Mesenteric fat pad (tissue), 1 donor: ENCODE measurements at regions not wholly inside any gene's neighbourhood (a gene's known extent, or its start where the extent isn't known, plus 50 kb on each side); places are given as distances from the start of the nearest gene placed in this dataset.
"Not testable (repeated sequence)": the region's sequence is repeated elsewhere in the genome, so short reads cannot be mapped to it uniquely, and the experiment has no call there.

Source experiments
- DNase-seq: peaks from one replicate; pipeline ENCODE4 v3.0.0-alpha.2; 2020; ENCODE audit warnings: low spot score
- donor health status: DM: yes; HTN: yes; CAD: no.

DNA sequence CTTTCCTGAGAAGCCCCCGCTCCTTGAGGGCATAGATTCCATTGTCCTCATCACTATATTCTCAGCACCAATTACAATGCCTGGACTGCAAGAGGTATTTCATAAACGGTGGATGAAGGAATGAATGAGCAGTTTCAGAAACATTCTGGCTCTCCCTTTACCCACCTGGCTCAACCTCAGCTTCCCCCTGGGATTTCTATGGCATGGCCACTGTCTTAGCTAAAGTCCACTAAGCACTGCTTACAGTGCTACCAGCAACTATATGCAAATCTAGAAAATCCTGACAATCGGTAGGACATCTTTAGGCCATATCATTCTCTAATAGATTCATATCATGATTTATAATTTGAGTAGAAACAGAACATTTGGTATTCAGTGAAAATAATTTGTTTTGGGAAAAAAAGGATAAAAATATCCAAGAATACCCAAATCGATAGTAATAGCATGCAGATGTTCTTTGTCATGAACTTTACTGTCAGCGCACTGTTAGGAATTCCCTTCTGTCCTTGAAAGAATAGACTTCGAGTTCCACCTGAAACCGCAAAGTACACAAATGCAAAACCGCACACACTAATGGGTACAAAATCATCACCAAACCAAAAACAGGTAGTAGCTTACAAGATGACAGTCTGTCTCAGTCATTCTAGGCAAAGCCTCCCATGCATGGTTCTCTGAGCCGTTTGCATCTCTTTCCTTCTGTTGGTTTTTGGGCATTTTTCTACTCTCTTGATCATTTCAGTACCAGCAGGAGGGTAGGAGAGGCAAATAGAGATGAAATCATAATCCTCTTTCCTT, 303.6 kb upstream of the ID2 start:
- no peak for DNase-seq

DNA sequence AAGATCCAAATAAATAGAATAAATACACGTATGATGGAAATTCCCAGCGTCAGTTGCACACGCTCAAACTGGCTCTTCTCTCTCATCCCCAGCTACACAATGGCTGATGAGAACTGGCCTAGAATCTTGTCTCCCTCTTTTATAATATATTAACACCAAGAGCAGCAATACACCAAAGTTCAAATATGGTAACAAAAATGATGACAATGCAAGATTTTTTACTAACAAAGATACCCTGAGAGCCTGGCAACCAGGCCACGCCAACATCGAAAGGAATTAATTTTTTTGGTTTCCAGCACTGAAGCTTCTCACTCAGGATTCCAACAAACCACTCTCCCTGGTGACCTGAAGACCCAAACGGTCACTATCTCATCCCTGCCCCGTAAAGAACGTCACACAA, 302.7 kb upstream of the ID2 start:
- no peak for DNase-seq

DNA sequence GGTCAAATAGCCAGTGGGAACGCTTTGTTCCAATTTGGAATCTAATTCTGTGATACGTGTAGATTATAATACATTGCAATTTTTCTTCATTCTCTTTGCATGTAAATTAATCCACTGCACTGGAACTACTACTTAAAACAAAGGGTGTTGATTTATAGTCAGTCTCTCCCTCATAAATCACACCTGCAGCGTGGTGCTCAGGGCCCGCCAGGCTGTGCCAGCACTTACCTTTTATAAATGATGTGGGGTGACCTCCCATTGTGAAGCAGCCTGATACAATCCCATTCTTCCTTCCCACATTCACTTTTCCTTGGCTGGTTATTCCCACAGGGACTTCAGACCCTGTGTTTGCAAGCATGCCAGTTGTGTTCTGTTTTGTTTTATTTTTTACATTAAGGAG, 302.3 kb upstream of the ID2 start:
- no peak for DNase-seq

DNA sequence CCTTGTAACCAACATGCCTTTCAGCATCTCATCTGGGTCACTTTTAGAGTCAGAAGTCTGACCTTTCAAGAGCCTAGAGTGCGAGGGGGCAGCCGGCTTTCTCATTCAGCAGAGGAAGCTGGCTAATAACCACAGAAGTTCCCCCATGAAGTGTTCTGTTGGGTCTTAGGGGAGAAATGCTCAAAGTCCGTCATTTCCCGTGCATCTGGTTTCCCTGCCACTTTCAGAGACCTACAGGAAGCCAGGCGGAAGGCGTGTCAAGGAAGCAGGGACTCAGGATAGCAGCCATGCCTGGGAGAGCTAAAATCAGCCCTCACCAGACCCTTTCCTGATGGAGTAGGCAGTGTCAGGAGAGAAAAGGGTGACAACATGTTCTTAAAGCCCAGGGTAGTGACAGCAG, 301.8 kb upstream of the ID2 start:
- no peak for DNase-seq

DNA sequence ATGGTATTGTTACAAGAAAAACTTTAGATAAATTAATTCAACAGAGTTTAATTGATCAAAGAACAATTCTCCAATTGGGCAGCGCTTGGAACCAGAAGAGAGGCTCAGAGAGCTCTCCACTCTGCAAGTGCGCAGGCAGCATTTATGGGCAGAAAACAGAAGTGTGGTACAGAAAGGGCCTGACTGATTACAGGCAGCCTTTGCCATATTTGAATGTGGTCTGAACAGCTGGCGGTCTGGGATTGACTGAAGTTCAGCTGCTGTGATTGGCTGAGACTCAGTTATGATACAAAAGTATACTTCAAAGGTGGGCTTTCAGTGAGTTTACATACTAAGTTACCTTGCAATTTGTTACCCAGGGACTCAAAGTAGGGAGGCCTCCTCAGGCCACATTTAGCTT, 301.3 kb upstream of the ID2 start:
- DNase-seq, result no peak

DNA sequence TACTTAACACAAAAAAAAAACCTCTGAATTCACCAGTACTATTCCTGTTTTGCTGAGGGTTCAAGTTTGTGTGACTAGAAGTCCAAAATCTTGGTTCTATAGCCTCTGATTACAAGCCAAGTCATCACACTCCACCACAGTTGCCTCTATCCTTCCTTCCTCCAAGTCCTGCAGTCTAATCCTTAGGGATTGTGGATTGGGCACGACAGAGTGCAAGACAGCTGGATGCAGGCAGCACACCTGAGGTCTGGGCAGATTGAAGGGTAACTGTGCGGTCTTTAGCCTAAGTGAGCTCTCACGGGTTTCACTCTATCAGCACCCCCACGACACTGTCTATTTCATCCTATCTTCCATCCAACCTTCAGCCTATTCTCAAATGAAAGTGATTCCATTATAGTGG, 299.4 kb upstream of the ID2 start:
- no peak for DNase-seq

DNA sequence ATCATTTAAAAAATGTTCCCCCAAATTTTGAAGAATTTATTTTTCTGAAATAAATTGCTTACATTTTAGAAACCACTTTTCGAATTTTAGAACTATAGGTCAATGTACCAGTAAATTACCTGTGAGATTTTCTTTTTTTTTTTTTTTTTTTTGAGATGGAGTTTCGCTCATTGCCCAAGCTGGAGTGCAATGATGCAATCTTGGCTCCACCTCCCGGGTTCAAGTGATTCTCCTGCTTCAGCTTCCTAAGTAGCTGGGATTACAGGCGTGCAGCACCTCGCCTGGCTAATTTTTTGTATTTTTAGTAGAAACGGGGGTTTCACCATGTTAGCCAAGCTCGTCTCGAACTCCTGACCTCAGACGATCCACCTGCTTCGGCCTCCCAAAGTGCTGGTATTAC, 295.1 kb upstream of the ID2 start:
- not testable (repeated sequence) for DNase-seq

DNA sequence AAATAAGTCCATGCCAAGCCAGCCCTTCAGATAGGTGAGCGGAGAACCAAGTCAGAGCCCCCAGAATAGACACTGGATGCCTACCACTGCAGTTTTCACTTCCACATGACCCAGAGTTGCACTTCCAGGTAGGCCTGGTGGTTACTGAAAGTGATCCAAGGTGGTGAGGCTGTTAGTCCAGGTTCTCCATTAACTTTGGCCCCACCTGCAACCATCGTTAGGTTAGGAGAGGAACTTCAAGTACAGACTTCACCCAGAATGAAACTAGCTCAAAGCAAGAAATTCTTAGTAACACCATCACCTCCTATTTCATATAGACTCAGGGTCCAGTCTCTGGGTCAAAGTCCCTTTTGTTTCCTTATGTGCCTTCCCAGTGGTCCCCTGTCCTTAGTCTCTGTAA, 293.1 kb upstream of the ID2 start:
- no peak for DNase-seq

DNA sequence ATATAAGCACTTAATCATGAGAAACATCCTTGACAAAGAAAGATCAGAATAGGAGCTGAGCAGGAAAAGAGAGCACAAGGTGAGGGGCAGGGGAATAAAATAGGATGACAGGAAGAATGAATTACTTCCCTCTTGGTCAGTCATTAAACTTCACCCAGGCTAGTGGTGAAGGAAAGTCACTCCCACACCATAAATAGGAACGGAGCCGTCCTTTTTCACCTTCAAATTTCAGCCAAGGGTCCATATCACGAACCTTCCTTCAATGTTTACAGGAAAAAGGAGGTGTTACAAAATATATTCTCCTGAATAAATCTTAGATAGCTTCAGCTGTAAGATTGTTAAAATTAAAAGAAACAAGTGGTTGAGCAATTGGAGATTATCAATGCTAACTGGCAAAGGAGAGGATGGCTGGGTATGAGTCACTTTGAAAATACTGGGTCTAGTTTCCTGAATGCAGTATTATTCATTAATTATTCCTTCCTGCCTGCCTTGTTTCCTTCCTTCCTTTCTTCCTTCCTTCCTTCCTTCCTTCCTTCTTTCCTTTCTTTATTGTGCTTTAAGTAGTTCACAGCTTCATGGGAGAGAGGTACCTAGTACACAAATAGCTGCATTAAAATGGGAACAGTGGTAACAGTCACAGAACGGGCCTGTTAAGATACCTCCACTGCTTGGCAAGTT, 292.3 kb upstream of the ID2 start:
- DNase-seq, result no peak

DNA sequence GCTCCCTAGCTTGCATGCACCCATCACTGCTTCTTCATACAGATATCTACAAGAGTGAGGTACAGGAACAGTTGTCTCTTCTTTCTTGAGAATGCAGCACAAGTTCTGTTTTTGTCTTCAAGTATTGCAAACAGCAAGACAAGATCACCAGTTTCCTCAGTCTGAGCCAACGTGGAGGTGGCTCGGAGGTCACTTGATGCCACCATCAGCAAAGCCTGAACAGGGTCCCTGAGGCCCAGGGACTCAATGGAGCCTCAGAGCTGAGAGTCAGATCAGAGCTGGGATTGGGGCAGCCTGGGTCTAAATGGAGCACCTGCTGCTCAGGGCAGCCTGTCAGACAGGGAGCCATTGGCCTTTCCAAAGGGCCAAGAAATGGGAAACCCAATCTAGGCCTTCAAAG, 290.7 kb upstream of the ID2 start:
- DNase-seq, result no peak

DNA sequence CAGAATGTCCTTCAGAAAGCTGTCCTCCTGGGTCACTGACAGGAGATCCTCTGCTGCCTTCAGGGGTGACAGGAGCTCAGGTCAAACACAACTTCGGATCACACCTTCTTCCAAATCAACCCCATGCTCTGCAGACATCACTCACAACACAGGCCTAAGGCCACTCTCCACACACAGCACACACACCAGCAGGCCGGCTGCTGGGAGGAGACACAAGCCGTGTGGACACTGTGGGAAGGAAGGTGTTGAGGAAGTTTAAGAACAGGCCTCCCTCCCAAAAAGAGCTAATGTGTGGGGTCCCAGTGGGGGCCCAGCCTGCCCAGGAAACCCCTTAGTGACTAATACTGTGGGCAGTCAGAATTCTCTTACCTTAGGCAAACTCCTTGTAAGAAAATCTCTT, 290.3 kb upstream of the ID2 start:
- no peak for DNase-seq

DNA sequence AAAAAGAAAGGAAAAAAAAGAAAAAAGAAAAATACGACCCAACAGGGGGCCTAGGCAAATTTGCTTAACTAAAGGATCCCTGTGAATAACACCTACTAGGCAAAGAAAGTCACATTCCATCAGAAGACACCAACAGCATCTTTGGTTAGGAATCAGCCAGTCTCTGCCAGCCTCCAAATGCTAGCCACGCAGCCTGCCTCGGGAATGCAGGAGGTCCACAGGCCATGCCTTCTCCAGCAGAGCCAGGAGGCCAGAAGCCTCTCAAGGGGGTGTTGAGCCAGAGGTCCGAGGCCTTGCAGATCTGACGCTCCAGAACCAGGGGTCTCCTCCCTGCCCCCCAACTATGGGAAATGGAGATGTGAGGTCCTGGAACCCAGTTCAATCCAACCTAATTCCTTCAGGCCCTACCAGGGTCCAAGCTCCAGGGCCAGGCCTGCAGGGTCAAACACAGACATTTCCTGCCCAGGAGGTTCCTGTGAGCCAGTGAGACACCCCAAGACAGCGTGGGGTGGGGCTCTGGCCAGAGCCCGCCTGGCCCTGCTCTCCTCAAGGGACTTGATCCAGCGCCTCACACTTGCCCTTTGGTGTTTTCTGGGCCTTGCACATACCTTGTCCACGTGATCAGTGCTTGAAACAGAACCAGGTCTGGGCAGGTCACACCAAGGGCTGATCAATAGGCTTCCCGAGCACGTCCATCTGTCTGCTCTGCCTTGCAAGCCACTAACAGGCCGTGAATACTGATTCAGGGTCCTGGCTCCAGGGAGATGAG, 289.6 kb upstream of the ID2 start:
- DNase-seq, result no peak

DNA sequence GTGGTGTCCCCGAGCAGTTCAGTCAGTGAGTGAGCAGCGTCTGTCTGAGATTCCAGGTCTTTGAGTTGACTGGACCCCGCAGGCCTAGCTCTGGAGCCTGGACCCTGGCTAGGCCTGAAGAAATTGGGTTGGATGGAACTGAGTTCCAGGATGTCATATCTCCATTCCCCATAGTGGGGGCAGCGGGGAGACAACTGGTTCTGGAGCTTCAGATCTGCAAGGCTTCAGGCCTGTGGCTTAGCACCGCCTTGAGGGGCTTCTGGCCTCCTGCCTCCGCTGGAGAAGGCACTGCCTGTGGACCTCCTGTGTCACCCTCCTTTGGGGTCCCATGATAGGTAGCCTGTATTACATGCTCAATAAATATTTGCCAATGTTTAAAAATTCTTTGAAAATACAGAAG, 288.4 kb upstream of the ID2 start:
- no peak for DNase-seq

DNA sequence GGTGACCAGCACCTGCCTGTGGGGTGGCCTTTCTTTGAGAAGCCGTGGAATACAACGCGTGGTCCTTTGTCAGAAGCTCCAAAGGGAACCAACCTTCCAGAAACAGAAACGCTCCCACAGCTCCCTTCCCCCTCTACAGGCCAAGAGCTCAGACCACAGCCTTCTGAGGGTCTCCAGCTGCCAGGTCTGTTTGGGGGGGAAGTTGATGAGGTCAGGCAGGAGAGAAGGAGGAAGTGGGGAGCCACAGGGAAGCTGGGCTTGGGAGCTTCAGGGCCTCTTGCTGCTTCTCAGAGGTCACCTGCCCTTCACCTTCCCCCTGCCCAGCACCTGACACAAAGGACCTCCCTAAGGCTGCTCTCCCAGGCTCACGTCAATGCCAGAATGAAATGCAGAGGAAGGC, 287.7 kb upstream of the ID2 start:
- DNase-seq, result no peak

DNA sequence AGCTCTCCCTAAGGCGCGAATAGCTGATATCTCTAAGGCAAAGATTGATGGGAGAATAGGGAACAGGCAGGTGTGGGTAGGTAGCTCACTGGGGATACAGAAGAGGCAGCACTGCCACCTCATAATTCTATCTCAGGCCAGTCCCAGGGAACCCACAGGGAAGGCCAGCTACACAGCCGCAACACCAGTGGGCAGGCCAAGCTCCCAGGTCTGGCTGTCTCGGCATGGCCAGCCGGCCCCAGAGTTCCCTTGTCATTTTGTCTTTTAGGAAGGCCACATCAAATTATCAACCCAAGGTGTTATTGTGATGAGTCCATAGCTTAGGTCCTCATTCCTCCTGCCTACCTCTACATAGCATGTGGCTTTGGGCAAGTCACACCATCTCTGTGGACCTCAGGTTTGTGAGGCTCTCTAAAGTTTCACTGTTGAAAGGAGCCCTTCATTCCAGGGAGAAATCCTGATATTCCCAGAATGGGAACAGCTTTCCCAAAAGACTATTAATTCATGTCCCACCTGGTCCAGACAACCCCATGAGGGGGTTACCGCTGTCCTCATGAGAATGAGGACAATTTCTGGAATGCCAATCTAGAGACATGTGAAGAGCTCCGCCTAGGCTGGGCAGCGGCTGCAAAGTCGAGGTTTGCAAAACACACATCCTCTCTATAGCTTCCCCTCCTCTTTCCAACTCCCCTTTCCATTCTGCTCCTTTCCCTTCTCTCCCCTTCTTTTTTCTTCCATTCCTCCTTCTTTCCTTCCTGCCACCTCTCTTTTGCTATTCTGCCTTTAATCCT, 287.1 kb upstream of the ID2 start:
- no peak for DNase-seq

DNA sequence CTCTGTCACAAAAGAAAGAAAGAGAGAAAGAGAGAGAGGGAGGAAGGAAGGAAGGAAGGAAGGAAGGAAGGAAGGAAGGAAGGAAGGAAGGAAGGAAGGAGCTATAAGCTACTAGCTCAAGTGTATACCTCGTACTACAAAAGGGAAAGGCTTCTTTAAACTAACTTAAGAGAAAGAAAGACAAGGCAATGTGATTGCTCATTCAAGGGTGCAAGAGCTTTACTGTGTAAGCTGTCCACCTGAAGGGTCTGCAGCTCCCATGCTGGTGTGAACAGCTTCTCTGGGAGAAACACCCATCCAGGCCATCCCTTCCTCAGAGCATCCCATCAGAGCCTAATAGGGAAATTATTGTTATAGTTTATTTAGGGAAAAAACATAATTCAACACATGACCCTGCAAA, 286.1 kb upstream of the ID2 start:
- no peak for DNase-seq

DNA sequence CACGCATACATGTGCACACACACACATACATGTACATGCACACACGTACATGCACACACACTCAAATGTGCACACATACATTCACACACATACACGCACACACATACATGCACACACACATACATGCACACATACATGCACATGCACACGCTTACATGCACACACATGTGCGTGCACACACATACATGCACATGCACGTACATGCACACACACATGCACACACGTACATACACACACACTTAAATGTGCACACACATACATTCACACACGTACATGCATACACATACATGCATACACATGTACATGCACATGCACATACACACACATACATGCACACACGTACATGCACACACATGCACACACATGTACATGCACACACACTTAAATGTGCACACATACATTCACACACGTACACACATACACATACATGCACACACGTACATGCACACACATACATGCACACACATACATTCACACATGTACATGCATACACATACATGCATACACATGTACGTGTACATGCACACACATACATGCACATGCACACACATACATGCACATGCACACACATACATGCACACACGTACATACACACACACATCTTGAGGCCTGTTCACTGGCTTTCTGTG, 283.7 kb upstream of the ID2 start:
- DNase-seq, result no peak

DNA sequence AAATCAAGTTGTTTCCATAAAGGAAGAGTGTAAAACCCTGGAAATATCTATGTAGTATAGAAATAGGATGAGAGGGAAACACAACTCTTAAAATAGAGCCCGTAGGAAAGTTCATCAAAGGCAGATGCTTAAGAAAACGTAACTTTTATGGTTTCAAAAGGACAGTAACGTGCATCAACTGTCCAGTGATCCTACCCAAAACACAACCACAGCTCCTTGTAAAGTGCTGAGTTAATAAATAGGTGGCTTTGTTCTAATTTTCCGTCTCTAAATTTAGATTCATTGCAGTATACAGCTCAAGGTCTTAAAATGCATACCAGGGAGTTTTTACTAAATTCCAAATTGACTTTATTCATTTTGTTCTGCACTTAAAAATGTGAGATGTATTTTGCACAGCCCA, 282.1 kb upstream of the ID2 start:
- DNase-seq, result no peak

DNA sequence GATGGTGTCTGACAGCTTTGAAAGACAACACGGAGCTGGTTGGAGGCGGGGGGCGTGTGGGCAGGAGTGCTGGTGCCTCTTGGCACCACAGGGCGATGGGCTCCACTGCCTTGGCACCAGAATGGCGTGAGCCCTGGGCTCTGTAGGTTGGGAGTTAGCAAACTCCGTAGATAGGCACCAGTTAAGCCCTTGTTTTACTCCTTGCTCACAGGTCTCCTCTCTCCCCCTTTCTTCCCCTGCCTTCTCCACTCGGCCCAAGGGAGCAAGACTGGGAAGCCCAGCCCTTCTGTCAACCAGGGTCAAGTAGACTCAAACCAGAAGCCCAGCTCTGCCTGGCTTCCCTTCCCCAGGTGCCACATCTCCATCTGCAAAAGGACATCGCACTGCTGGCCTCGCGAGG, 281.7 kb upstream of the ID2 start:
- no peak for DNase-seq

DNA sequence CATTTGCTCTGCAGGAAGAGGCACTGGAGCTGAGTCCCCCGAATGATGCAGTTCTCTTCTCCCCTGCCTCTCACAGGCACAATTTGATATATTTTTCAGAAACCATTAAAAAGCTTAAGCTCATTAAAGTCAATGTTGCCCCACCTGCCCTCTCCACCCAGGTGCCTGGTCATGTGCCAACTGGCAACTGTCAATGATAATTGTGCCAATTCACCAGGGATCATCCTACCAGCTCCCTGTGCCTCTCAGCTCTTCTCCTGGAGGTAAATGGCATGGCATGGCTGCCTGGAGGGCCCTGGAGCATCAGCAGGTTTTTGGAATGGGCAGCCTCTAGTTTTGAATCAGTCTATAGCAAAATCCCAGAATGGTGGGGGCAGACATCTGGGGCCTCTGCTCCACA, 279.6 kb upstream of the ID2 start:
- DNase-seq, result no peak

DNA sequence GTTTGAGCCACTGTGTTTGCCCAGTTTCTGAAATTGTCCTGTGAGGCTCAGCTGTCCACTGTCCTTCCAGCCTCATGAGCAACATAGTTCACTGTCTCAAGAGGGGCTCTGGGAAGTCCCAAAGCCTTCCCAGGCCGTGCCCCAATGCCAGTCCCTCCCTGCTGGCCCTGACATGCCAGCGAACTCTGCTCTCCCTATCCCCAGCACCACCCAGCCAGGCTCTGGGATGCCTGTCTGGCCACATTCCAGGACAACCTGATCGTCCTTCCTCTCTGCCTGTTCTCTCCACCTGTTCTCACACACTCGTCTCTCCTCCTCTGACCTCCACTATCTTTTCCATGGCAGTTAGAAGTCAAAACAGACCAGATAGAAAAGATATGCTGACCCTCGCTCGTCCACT, 278.0 kb upstream of the ID2 start:
- DNase-seq, result no peak
